ENCODE measurements at regions not wholly inside any gene's neighbourhood (a gene's known extent, or its start where the extent isn't known, plus 50 kb on each side); places are given as distances from the start of the nearest gene placed in this dataset.

- no peaks in the 10 kb centered on the region for H3K9me3 ChIP-seq (ENCODE audit: control insufficient read depth in 4 of 4, low read length in 3 of 4)
- H3K4me1 ChIP-seq (ENCODE audit: control insufficient read depth in 4 of 4, insufficient read depth in 4 of 4, low read length in 3 of 4) = no peaks in the 10 kb centered on the region
- 68% methylated on average over 1 of the region's 1 CpG for WGBS
- no peak for TF ChIP-seq JUND (IDR thresholded peaks at IDR 0.05)
- no peak for TF ChIP-seq TAF1 (conservative IDR thresholded peaks at IDR 0.05)
- TF ChIP-seq HNF4G (IDR thresholded peaks at IDR 0.05) = no peak
- TF ChIP-seq HNF4A (conservative IDR thresholded peaks at IDR 0.05) = no peak
- TF ChIP-seq GABPA (IDR thresholded peaks at IDR 0.05 in 1 of 2, conservative IDR thresholded peaks at IDR 0.05 in 1 of 2) = no peak
- TF ChIP-seq, protein P1, sequence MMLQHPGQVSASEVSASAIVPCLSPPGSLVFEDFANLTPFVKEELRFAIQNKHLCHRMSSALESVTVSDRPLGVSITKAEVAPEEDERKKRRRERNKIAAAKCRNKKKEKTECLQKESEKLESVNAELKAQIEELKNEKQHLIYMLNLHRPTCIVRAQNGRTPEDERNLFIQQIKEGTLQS (IDR thresholded peaks at IDR 0.05) = no peak
- no peak for TF ChIP-seq EGR1 (IDR thresholded peaks at IDR 0.05; ENCODE audit: low read depth in 2 of 2)
- TF ChIP-seq NR2F2 (IDR thresholded peaks at IDR 0.05) = no peak
- TF ChIP-seq, protein P2, sequence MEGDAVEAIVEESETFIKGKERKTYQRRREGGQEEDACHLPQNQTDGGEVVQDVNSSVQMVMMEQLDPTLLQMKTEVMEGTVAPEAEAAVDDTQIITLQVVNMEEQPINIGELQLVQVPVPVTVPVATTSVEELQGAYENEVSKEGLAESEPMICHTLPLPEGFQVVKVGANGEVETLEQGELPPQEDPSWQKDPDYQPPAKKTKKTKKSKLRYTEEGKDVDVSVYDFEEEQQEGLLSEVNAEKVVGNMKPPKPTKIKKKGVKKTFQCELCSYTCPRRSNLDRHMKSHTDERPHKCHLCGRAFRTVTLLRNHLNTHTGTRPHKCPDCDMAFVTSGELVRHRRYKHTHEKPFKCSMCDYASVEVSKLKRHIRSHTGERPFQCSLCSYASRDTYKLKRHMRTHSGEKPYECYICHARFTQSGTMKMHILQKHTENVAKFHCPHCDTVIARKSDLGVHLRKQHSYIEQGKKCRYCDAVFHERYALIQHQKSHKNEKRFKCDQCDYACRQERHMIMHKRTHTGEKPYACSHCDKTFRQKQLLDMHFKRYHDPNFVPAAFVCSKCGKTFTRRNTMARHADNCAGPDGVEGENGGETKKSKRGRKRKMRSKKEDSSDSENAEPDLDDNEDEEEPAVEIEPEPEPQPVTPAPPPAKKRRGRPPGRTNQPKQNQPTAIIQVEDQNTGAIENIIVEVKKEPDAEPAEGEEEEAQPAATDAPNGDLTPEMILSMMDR (IDR thresholded peaks at IDR 0.05; ENCODE audit: low read depth, low read length, missing input control) = no peak
- no peak for TF ChIP-seq ZBTB33 (IDR thresholded peaks at IDR 0.05)
- TF ChIP-seq REST (IDR thresholded peaks at IDR 0.05) = no peak
- TF ChIP-seq SP1 (IDR thresholded peaks at IDR 0.05) = no peak
- no peak for TF ChIP-seq FOXA1 (IDR thresholded peaks at IDR 0.05)
- no peak for TF ChIP-seq YY1 (IDR thresholded peaks at IDR 0.05)
- TF ChIP-seq, protein P3, sequence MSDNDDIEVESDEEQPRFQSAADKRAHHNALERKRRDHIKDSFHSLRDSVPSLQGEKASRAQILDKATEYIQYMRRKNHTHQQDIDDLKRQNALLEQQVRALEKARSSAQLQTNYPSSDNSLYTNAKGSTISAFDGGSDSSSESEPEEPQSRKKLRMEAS (IDR thresholded peaks at IDR 0.05) = no peak
- TF ChIP-seq FOXA2 (IDR thresholded peaks at IDR 0.05) = no peak
- no peak for TF ChIP-seq RAD21 (IDR thresholded peaks at IDR 0.05)
- no peak for TF ChIP-seq RXRA (IDR thresholded peaks at IDR 0.05)
- no peaks in the 10 kb centered on the region for H3K36me3 ChIP-seq (ENCODE audit: control insufficient read depth in 4 of 4, insufficient read depth in 3 of 4, low read depth in 1 of 4, low read length in 3 of 4)
- no peak overlapping the region for H3K4me3 ChIP-seq (ENCODE audit: low read depth in 1 of 3, low read length in 3 of 3)
- no peak overlapping the region for H3K27ac ChIP-seq (ENCODE audit: low read depth in 1 of 2, low read length in 2 of 2)
- peaks cover 0 to 4% (median 0%) of the 10 kb centered on the region in 4 donors for H3K27me3 ChIP-seq (ENCODE audit: control insufficient read depth in 4 of 4, insufficient read depth in 4 of 4, low read length in 3 of 4)
- H3K9ac ChIP-seq (ENCODE audit: low read depth in 1 of 2, low read length in 2 of 2) = no peak overlapping the region
- DNase-seq (ENCODE audit: low spot score) = no peak
Observed at GRCh38 chr3:89619263-89619662, 511.8 kb downstream of the EPHA3 start.
